ENCODE measurements at regions not wholly inside any gene's neighbourhood (a gene's known extent, or its start where the extent isn't known, plus 50 kb on each side); places are given as distances from the start of the nearest gene placed in this dataset.
"Not testable (repeated sequence)": the region's sequence is repeated elsewhere in the genome, so short reads cannot be mapped to it uniquely, and the experiment has no call there.

DNA sequence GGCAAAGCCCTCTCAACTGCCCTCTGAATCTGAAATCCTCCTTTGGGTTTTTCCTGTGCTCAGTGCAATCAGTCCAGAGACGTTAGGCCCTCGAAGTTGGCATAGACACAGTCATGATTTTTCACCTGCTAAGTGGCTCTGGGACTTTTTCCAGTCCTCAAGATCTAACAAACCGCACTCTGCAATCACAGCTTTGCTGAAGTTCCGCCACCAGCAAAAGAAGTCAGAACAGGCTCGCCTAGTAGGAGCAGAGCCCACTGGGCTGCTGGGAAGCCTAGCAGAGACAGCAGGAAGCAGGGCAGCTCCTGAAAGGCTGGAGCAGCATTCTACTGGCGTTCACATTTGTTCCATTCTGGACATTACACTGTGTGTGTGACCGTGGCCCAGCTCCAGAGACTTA is 222.8 kb upstream of the KIF2A start:
- no peak for ATAC-seq

DNA sequence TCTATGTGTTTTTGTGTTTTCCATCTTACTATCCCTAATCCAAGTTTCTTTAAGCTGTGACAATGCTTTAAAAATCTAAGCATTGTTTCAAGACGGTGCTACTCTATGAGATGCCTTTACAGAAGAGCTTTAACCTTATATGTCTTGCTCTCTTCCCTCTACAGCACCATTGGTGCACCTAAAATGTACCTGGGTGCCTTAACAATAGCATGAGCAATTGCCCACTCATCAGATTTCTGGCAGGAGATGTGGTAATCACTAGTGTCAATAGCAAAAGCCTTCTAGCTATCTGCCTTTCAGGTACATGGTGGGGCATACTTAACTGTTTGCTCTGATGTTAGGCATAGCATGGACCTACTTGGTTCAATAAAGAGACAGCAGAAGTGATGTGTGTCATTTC is 222.3 kb upstream of the KIF2A start:
- ATAC-seq (no peak), DNase-seq (no peak)
- Mint-ChIP-seq H3K27me3 (peaks cover 18% of the 10 kb centered on the region), H3K36me3 (ENCODE audit: low read depth) (no peaks in the 10 kb centered on the region), H3K4me1 (no peaks in the 10 kb centered on the region), H3K4me3 (no peak overlapping the region), H3K27ac (no peak overlapping the region)
- H3K9me3 ChIP-seq (ENCODE audit: control insufficient read depth, low read length, poor library complexity, severe bottlenecking) = no peaks in the 10 kb centered on the region

More for the DNA sequence above, 222.8 kb upstream of the KIF2A start:
- Mint-ChIP-seq H3K36me3 (ENCODE audit: low read depth) (no peaks in the 10 kb centered on the region), H3K4me1 (peaks cover 2% of the 10 kb centered on the region), H3K27ac (no peak overlapping the region), H3K4me3 (no peak overlapping the region), H3K27me3 (peaks cover 19% of the 10 kb centered on the region)
- no peak for DNase-seq
- H3K9me3 ChIP-seq (ENCODE audit: control insufficient read depth, low read length, poor library complexity, severe bottlenecking) = no peaks in the 10 kb centered on the region

DNA sequence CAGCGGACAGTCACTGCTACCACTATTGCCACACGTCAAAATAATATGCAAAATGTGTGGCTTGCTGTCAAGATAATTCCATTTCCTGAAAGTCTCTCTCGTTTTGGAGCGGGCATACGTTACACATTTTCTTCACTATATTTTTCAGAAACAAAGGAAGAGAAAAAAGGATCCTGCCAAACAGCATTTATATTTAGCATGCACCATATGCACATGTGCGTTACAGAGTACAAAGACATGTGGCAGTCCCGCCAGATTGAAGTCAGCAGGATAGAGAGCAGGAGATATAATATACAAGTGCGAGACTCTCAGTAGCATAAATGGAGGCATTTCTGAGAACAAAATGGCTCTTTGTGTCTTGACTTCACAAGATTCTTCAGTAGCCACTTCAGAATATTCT is 221.6 kb upstream of the KIF2A start:
- H3K27me3 Mint-ChIP-seq = peaks cover 16% of the 10 kb centered on the region
- no peaks in the 10 kb centered on the region for H3K36me3 Mint-ChIP-seq (ENCODE audit: low read depth)
- no peak overlapping the region for H3K27ac Mint-ChIP-seq

DNA sequence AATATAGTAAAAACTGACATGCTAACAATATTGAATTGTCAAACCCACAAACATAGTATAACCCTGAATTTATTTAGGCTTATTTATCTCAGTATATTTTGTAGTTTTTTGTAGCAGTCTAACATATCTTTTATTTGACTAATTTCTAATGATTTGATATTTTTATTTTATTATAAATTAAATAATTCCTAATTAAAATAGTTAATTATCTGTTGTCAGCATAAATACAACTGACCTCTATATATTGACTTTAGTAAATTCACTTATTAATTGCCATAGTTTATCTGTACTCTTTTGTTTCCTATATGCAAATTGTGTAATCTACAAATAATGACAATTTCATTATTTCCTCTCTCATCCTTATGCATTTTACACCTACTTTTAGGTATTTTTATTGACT is 215.1 kb upstream of the KIF2A start:
- Mint-ChIP-seq H3K4me3 (no peak overlapping the region), H3K27ac (no peak overlapping the region), H3K27me3 (peaks cover 6% of the 10 kb centered on the region), H3K36me3 (ENCODE audit: low read depth) (no peaks in the 10 kb centered on the region), H3K4me1 (peaks cover 12% of the 10 kb centered on the region)
- ATAC-seq = no peak
- H3K9me3 ChIP-seq (ENCODE audit: control insufficient read depth, low read length, poor library complexity, severe bottlenecking) = no peaks in the 10 kb centered on the region
- DNase-seq = no peak

More for the DNA sequence above, 221.6 kb upstream of the KIF2A start:
- H3K9me3 ChIP-seq (ENCODE audit: control insufficient read depth, low read length, poor library complexity, severe bottlenecking) = no peaks in the 10 kb centered on the region
- ATAC-seq (no peak), DNase-seq (no peak)
- Mint-ChIP-seq H3K4me3 (no peak overlapping the region), H3K4me1 (no peaks in the 10 kb centered on the region)

DNA sequence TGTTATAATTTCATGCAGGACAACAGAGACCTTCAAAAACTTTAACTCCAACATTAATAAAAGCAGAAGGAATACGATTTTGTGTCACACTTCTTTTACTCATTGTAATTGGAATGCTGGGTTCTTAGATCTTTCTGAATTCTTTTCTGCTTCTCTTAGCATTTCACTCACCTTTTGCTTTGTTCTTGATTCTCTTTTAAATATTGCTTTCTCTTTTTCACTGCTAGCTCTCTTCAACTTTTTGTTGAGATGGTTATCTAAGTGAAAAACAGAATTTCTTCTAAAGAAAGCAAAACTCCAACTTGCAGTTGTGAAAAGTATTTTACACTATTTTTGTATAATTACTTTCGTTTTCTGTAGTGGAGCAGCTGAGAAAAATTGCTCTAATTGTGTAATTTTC is 212.6 kb upstream of the KIF2A start:
- Mint-ChIP-seq H3K4me1 (peaks cover 12% of the 10 kb centered on the region), H3K36me3 (ENCODE audit: low read depth) (no peaks in the 10 kb centered on the region), H3K4me3 (no peak overlapping the region), H3K27ac (no peak overlapping the region), H3K27me3 (peaks cover 5% of the 10 kb centered on the region)
- no peaks in the 10 kb centered on the region for H3K9me3 ChIP-seq (ENCODE audit: control insufficient read depth, low read length, poor library complexity, severe bottlenecking)
- ATAC-seq = no peak
- DNase-seq = no peak

DNA sequence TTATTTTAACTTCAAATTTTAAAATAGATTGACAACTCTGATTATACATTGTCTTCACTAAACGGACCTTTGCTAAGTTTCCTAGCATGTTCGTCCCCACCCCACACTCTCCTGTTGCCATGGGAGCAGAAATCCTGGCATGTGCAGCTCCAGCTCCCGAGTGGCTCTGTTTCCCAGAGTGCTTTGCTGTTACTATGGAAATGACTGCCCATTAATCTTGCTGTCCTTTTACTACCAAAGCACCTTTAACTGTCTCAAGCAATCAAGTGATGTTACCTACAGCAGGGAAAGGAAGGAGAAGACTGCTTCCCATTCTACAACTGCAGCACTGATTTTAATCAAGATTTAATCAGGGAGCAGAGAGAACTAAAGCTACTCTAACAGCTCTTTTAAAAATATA is 212.0 kb upstream of the KIF2A start:
- Mint-ChIP-seq H3K27me3 (peaks cover 5% of the 10 kb centered on the region), H3K4me3 (peak overlapping the region; percentile 49)

DNA sequence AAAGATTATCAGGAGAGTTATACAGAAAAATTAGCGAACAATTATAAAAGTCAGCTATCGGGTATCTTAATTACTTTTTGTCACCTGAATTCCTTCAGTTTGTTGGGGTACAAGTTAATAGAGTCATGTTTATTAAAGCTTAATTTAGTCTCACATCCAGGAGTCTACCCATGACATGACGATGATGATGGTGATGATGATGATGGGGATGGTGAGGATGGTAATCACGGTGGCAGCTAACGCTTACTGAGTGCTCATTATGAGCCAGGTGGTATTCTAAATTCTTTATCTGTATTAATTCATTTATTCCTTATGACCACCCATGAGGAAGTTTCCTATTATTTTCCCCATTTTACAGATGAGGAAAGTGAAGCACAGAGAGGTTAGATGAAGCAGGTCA is 208.6 kb upstream of the KIF2A start:
- H3K9me3 ChIP-seq (ENCODE audit: control insufficient read depth, low read length, poor library complexity, severe bottlenecking) = no peaks in the 10 kb centered on the region
- ATAC-seq = no peak
- no peak overlapping the region for H3K4me3 Mint-ChIP-seq
- no peaks in the 10 kb centered on the region for H3K36me3 Mint-ChIP-seq (ENCODE audit: low read depth)
- peaks cover 12% of the 10 kb centered on the region for H3K4me1 Mint-ChIP-seq
- no peak overlapping the region for H3K27ac Mint-ChIP-seq
- DNase-seq = no peak
- H3K27me3 Mint-ChIP-seq = peaks cover 5% of the 10 kb centered on the region

More for the DNA sequence above, 212.0 kb upstream of the KIF2A start:
- Mint-ChIP-seq H3K27ac (no peak overlapping the region), H3K4me1 (peaks cover 12% of the 10 kb centered on the region), H3K36me3 (ENCODE audit: low read depth) (no peaks in the 10 kb centered on the region)
- ATAC-seq = no peak
- H3K9me3 ChIP-seq (ENCODE audit: control insufficient read depth, low read length, poor library complexity, severe bottlenecking) = no peaks in the 10 kb centered on the region
- no peak for DNase-seq

DNA sequence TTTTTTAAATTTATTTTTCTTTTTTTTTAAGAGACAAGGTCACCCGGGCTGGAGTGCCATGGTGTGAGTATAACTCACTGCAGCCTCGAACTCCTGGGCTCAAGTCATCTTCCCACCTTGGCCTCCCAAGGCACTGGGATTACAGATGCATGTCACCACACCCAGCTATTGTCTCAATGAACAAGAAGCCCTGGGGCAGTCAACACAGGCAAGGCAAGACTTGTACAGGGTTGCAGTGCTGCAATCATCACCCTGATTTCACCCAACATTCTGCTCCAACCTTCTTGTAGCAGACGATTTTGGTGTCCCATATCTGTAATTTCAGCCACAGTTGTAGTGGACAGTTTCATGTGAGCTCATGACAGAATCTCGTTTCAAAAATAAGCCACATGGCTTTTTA is 205.8 kb upstream of the KIF2A start:
- no peaks in the 10 kb centered on the region for H3K4me1 Mint-ChIP-seq
- ATAC-seq = no peak

DNA sequence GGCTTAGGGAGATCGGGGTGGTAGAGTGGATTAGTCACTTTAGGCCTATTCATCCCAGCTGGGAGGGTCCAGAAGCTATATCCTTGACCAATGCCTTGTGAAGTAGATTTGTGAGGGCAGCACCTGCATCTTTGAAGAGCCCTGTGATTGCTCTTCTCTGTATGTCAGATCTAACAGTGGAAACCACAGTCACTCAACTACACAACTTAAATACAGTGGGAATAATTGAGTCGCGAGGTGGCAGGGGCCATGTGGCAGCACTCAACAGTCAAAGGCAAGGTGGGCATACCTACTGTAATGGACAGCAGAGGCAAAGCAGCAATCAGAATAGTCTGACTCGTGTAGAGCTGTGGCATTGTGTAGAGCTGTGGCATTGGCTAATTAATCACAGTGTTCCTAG is 202.1 kb upstream of the KIF2A start:
- not testable (repeated sequence) for H3K27ac Mint-ChIP-seq; H3K27me3 Mint-ChIP-seq; H3K9me3 ChIP-seq (ENCODE audit: control insufficient read depth, low read length, poor library complexity, severe bottlenecking); H3K4me1 Mint-ChIP-seq; H3K4me3 Mint-ChIP-seq; DNase-seq; ATAC-seq; H3K36me3 Mint-ChIP-seq (ENCODE audit: low read depth)

More for the DNA sequence above, 205.8 kb upstream of the KIF2A start:
- Mint-ChIP-seq H3K27ac (no peak overlapping the region), H3K4me3 (no peak overlapping the region), H3K27me3 (peaks cover 5% of the 10 kb centered on the region), H3K36me3 (ENCODE audit: low read depth) (no peaks in the 10 kb centered on the region)
- no peaks in the 10 kb centered on the region for H3K9me3 ChIP-seq (ENCODE audit: control insufficient read depth, low read length, poor library complexity, severe bottlenecking)
- DNase-seq = no peak

DNA sequence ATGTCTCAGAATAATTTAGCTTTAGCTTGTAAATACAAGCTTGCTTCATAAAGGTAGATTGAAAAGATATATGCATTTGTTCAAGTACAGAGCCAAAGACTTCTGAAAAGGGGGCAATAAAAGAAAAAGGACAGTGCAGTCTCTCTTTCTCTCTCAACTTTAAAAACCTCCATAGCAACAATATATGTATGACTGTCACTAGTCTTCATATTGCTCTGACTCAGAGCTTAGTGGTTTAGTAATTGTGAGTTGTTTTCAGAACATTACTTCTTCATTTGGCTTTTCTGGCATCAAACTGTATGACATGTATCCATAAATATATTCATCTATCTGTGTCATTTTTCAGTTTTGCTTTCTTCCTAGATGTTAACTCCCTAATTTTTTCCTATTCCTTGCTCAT is 194.6 kb upstream of the KIF2A start:
- no peak overlapping the region for H3K27ac Mint-ChIP-seq
- no peak for ATAC-seq
- peaks cover 17% of the 10 kb centered on the region for H3K27me3 Mint-ChIP-seq
- H3K9me3 ChIP-seq (ENCODE audit: control insufficient read depth, low read length, poor library complexity, severe bottlenecking) = no peaks in the 10 kb centered on the region
- no peak overlapping the region for H3K4me3 Mint-ChIP-seq
- H3K4me1 Mint-ChIP-seq = no peaks in the 10 kb centered on the region
- H3K36me3 Mint-ChIP-seq (ENCODE audit: low read depth) = no peaks in the 10 kb centered on the region
- no peak for DNase-seq

DNA sequence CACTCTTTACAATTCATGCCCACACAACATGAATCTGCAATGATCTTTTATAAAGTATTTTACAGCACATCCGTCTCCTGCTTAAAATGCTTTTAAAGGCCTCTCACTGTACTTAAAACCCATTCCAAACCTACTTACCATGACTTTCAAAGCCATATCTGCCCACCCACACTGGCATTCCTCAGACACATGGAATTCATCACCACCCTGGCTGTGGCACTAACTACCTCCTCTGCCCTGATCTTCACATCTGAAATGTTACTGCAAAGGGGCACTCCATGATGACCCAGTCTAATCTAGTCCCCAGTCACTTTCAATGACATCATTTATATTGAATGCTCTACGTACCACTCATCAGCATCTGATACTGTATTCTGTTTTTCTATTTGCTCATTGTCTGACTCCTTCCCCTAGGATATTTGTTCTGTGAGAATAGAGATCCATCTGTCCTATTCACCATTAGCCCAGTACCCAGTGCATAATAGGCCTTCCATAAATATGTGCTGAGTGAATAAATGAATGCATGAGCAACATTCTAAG is 193.2 kb upstream of the KIF2A start:
- no peaks in the 10 kb centered on the region for H3K4me1 Mint-ChIP-seq
- DNase-seq = no peak
- no peak for ATAC-seq
- no peaks in the 10 kb centered on the region for H3K36me3 Mint-ChIP-seq (ENCODE audit: low read depth)
- H3K27me3 Mint-ChIP-seq = peaks cover 24% of the 10 kb centered on the region
- no peak overlapping the region for H3K4me3 Mint-ChIP-seq
- H3K9me3 ChIP-seq (ENCODE audit: control insufficient read depth, low read length, poor library complexity, severe bottlenecking) = no peaks in the 10 kb centered on the region
- no peak overlapping the region for H3K27ac Mint-ChIP-seq

DNA sequence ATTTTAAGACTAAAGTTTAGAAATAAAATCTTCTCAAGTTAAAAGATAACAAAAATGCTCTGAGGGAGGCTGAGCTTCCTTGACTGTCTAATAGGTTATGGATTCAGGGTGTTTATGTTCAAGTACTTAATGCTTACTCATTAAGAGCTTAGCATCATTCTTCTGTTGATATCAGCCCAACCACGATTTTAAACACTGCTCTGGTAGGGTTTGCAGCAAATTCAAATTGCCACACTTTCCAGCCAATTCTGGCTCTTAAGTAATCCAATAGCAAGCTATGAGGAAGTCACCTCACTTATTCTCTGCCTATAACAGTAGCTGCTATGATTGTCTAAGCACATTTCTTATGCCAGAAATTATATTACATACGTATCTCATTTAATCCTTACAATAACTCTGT is 191.0 kb upstream of the KIF2A start:
- Mint-ChIP-seq H3K4me1 (no peaks in the 10 kb centered on the region), H3K36me3 (ENCODE audit: low read depth) (no peaks in the 10 kb centered on the region), H3K4me3 (no peak overlapping the region), H3K27me3 (peaks cover 29% of the 10 kb centered on the region), H3K27ac (no peak overlapping the region)
- no peaks in the 10 kb centered on the region for H3K9me3 ChIP-seq (ENCODE audit: control insufficient read depth, low read length, poor library complexity, severe bottlenecking)
- ATAC-seq (no peak), DNase-seq (no peak)

DNA sequence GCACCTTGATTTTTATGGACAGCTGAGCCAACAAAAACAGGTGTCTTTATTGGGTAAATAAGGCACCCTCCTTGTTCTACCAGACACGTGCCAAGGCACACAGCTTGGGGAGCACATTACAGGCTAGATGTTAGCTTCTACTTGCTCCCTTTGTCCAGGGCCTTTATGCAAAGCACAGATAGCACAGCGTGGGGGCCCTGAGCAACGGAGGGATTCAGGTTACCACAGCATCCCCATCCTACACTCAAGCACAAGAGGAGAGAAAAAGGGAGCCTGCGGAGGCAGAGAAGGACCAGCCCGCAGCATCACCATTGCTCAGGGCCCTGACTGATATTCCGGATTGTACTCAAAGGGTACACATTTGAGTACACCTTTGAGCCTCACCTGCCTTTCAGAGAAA is 181.7 kb upstream of the KIF2A start:
- DNase-seq (no peak), ATAC-seq (no peak)
- H3K9me3 ChIP-seq (ENCODE audit: control insufficient read depth, low read length, poor library complexity, severe bottlenecking) = no peaks in the 10 kb centered on the region
- H3K4me1 Mint-ChIP-seq = no peaks in the 10 kb centered on the region
- no peak overlapping the region for H3K4me3 Mint-ChIP-seq
- H3K36me3 Mint-ChIP-seq (ENCODE audit: low read depth) = no peaks in the 10 kb centered on the region
- H3K27ac Mint-ChIP-seq = no peak overlapping the region
- peaks cover 6% of the 10 kb centered on the region for H3K27me3 Mint-ChIP-seq

DNA sequence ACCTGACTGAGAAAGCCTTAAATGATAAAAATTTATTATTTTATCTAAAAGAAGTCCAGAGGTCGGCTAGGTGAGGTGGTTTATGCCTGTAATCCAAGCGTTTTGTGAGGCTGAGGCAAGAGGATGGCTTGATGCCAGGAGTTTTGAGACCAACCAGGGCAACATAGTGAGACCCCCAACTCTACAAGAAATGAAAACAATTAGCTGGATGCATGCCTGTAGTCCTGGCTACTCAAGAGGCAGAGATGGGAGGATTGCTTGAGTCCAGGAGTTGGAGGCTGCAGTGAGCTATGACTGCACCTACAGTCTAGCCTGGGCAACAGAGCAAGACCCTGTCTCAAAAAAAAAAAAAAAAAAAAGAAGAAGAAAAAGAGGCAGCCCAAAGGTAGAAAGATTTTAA is 179.9 kb upstream of the KIF2A start:
- Mint-ChIP-seq H3K27me3 (no peaks in the 10 kb centered on the region), H3K4me3 (no peak overlapping the region)

More for the DNA sequence above, 179.9 kb upstream of the KIF2A start:
- Mint-ChIP-seq H3K36me3 (ENCODE audit: low read depth) (no peaks in the 10 kb centered on the region), H3K27ac (no peak overlapping the region), H3K4me1 (no peaks in the 10 kb centered on the region)
- no peak for DNase-seq
- H3K9me3 ChIP-seq (ENCODE audit: control insufficient read depth, low read length, poor library complexity, severe bottlenecking) = no peaks in the 10 kb centered on the region
- no peak for ATAC-seq

All from T-helper 17 cell (primary cell).